GM18505 (cell line): ENCODE measurements at regions not wholly inside any gene's neighbourhood (a gene's known extent, or its start where the extent isn't known, plus 50 kb on each side); places are given as distances from the start of the nearest gene placed in this dataset.

Experiments
- ATAC-seq: cut with Tn5 transposase; IDR thresholded peaks from one replicate; pipeline ENCODE4 v1.9.1; 2021; ENCODE audit not compliant: unreplicated experiment
- POLR2A ChIP-seq: IDR thresholded peaks from 4 replicates; pipeline ENCODE4 v1.6.1; 2011; ENCODE audit warnings: borderline replicate concordance; ENCODE audit not compliant: insufficient read depth, insufficient read length; ENCODE audit errors: extremely low read depth

DNA sequence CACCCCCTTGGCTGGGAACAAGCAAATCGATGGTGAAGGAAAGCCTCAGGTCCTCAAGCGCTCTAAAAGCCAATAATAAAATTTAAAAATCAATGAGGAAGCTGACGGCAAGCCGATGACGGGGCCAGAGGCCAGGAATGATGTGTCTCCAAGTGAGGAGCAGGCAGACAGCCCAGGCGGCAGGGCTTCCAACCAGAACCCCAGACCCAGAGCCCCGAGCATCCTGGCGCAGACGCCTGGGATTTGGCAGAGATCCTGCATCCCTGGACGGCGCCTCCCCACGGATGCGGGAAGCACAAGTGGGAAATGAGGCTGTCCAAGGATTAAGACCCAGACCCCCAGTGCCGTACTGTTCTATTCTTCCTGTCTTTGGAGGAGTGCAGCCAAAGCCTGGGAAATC lies 123.0 kb upstream of the PROK2 start:
- ATAC-seq, result no peak
- no peak for TF ChIP-seq POLR2A

DNA sequence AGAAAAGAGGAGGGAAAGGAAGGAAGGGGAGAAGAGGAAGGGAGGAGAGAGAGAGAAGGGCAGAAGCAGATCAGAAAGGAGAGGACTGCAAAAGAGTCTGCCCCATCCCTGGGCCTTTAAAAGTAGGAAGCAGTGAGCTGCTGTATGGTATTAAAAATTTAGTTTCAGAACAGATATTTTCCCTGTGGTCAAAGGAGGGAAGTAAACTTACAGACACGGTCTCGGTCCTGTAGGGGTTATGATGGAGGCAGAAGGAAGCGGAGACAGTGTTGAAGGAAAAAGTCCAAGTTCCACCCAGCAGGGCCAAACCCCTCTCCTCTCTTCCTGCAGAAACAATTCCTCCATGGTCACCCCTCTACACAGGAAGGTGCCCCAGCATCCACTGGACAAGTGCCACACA lies 122.0 kb upstream of the PROK2 start:
- no peak for TF ChIP-seq POLR2A
- no peak for ATAC-seq

DNA sequence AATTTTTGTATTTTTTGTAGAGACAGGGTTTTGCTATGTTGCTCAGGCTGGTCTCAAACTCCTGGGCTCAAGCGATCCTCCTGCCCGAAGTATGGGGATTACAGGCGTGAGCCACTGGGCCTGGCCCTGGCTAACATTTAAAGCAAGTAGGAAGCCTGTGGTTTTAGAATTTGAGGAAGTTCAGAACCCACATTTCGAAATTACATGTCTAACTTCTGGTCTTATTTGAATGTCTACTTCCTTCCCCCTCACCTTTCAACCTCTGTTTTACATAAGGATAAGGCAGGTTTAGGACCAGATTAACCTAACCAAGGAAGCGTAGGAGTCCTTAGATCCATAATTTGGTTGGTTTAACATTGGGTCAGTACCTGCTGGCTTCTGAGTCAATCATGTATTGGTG lies 120.5 kb upstream of the PROK2 start:
- ATAC-seq, result peak; percentile 82
- no peak for TF ChIP-seq POLR2A

DNA sequence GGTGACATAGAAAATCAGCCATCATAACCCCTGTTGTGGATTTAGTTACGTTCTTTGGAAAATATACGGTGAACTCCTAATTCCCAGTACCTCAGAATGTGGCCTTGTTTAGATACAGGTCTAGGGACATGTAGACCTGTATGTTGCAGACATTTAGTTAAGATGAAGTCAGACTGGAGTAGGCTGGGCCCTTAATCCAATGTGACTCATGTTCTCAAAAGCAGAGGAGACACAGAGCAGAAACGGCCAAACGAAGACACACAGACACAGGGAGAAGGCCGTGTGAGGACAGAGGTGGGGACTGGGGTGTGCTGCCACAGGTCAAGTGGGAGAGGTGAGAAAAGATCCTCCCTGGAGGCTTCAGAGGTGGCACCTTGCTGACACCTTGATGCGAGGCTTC lies 119.0 kb upstream of the PROK2 start:
- no peak for TF ChIP-seq POLR2A
- ATAC-seq, result no peak

DNA sequence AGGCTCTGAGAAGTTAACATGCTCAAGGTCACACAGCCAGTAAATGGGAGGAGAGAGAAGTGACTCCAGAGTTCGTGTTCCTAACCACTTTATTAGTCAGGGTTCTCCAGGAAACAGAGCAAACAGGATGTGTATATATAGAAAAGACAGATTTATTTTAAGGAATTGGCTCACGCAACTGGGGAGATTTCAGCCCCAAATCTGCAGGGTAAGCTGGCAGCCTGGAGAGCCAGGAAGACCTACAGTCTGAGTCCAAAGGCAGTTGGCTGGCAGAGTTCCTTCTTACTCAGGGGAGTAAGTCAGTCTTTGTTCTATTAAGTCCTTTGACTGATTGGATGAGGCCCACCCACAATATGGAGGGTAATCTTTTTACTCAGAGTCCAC lies 118.2 kb upstream of the PROK2 start:
- no peak for ATAC-seq
- no peak for TF ChIP-seq POLR2A

DNA sequence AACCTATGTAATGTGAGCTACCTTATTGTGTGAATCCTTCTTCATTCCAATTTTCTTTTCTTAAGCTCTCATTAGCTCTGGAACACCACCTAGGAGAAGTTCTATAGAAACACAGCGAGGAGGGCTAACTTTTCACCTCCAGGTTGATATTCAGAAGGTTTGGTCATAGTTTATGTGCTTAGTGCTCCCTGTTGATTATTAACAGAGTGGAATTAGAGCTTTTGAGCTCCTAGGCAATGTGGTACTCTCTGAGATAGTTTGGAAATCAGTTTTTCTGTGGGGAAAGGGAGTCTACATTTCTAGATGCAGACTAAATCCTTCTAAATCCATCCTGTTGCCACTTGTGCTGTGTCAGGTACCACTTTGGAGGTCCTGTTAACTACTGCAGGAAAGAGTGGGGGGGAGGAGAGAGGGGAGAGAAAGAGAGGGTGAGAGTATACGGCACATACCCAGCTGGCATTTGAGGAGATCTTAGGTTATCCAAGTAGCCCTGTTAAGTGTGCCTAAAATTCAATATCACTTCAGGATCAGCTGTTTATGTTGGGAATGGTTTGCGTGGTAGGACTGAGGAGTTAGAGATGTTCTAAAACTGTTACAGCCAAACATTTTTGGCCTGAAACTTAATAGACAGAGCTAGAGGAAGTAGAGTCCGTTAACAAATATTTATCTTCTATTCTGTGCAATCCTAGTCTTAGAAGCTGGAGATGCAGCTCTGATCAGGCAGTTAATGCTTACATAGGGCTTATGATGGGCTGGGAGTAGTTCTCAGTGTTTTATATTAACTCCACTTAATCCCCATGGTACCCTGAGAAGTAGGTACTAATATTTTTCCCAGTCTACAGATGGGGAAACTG lies 117.5 kb upstream of the PROK2 start:
- no peak for TF ChIP-seq POLR2A
- ATAC-seq, result no peak

DNA sequence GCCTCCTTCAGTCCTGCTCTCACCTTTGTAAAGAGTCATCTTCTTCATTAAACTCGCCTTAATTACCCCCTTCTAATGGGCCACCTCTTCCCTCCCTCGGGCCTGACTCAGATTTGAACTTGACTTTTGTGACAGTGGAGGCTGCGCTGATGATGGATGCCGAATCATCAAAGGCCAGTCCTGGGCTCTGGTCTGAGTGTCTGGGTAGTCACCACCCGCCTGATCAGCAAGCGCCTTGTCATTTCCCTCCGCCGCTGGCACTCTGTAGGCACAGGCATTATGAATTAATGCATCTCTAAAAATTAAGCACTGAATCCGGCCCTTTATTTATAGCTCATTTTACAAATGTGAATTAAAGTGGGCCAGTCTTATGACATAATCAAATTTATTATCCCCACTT lies 116.7 kb upstream of the PROK2 start:
- ATAC-seq, result no peak
- TF ChIP-seq POLR2A, result no peak

DNA sequence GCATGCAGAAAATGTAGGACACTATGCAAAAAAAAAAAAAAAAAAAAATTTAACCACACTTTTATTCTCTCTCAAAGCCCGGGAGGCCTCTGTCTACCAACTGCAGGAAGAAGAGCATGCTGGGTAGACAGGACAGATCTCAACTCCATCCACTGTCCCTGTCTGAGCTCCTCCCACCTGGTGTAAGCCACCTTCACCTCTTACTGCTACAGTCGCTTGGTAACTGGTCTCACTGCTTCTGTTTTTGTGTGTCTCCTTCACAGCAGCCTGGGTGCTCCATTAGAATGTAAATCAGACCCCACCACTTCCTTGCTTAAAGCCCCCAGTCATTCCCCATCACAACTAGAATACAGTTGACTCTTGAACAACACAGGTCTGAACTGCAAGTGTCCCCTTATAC lies 115.1 kb upstream of the PROK2 start:
- ATAC-seq, result no peak

DNA sequence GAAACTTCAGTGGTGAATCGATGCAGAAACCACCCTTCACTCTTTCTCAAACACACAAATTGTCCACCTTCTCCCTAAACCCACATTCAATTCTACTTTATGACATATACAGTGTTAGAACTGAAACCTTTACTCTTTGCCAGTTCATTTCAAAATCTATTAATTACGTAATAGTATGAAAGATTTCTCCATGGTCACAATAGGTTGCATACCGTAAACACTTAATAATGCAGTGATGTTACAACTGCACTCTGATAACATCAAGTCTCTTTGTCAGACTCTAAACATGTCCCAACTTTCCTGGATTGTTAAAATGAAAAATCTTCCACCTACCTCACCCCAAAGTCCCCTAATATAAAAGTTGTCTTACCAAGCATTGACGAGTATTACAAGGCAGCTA lies 111.8 kb upstream of the PROK2 start:
- ATAC-seq, result no peak
- no peak for TF ChIP-seq POLR2A

More for the DNA sequence above, 115.1 kb upstream of the PROK2 start:
- no peak for TF ChIP-seq POLR2A

DNA sequence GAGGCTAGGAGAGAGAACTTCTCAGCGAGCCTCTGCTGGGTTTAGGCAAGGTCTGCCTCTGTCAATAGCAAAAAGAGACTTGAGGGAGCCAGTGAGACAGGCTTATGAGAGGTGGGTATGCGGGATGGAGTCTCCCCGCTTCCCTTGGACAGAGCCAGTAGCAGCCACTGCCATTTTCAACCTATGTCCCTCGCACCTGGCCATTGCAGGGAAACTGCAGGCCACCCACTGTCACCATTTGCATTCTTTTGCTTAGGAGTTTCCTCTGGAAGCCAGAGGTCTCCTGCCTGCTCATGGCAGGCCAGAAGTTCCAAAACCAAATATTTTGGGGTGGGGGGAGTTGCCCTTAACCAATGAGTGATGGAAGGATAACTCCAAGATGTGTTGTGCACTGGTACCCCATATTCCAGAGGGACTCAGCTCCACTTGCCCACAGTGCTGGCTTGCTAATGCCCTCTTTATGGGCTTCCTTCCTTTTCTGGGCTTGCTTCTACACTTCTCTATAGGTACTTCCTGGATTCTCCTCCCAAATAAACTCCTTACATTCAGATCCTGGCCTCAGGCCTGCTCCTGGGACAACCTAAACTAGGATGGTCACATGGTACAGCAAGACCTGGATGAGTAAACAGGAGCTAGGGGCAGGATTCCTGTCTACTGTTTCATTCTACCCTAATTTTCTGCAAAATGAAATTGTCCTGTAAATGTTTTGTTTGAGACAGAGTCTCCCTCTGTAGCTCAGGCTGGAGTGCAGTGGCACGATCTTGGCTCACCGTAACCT lies 108.9 kb upstream of the PROK2 start:
- no peak for TF ChIP-seq POLR2A
- ATAC-seq, result no peak

DNA sequence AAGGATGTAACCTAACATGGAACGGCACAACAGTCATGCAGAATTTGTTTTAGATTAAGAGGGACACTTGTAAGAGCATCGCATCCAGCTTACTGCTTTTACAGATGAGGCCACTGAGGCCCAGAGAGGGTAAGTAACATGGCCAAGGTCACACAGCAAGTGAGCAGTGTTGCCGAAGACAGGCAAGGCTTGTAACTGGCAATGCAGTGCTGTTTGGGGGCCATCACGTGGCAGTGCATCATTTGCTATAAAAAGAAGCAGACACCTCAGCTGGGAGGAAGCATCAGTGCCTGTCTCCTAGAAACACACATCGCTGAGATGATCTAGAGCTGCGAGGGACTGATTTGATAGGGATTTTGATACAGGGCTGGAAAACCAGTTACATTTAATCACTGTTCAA lies 108.2 kb upstream of the PROK2 start:
- no peak for ATAC-seq

DNA sequence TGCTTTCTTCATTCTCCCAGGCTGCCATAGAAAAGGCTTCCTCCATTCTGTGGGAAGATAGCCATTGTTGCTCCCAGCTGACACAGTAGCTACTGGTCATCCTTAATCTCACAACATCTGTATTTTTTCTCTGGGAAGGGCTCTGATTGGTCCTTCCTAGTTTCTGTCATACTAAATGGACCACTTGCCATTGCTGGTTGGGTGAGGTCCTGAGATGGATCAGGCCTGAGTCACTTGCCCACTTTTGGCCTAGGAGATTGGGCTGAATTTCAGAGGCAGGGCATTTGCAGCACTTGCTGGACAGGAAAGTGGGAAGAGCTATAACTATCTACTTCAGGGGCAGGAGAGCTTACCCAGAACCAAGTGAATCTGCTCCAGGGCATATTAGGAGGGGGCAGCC lies 106.5 kb upstream of the PROK2 start:
- no peak for ATAC-seq
- no peak for TF ChIP-seq POLR2A

More for the DNA sequence above, 108.2 kb upstream of the PROK2 start:
- TF ChIP-seq POLR2A, result no peak

DNA sequence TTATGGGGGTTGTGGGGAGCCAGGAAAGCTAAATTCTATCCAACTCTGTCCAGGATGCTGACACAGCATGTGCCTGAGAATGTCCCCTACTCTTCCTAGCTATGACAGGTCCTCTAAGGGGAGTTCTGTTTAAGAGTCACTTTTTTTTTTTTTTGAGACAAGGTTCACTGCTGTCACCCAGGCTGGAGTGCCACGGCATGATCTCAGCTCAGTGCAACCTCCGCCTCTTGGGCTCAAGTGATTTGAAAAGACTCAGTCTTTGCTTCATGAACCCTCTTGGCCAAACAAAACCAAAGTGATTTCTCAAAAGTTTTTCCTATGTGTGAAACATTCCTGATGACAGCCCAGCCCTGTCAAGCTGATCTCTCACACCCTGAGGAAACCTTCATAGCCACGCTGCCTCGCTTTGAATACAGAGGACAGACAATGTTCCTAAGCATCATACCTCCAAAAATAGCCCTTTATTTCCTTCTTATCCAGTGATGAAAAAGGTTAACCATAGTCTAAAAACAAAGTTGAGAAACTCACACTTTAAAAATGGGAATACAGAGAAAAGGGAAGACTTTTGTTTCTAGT lies 105.5 kb upstream of the PROK2 start:
- ATAC-seq, result no peak
- TF ChIP-seq POLR2A, result no peak

DNA sequence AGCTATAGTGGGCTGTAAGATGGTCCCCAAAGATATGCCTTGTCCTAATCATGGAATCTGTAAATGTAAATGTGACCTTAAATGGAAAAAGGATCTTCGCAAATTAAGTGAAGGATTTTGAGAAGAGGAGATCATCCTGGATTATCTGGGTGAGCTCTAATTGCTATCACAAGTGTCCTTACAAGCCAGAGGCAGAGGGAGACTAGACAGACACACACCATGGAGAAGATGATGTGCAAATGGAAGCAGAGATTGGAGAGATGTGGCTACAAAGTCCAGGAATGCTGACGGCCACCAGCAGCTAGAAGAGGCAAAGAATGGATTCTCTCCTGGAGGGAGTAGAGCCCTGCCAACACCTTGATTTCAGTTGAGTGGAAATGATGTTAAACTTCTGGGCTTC lies 102.3 kb upstream of the PROK2 start:
- ATAC-seq, result no peak
- TF ChIP-seq POLR2A, result no peak
